HCT116 (cell line): ENCODE measurements at regions not wholly inside any gene's neighbourhood (a gene's known extent, or its start where the extent isn't known, plus 50 kb on each side); places are given as distances from the start of the nearest gene placed in this dataset.

Experiments
- ATAC-seq: fragments of 200-7000 bp; cut with Tn5 transposase; 2 replicates; pipeline ENCODE4 v1.9.1; 2020; ENCODE audit warnings: mild to moderate bottlenecking, moderate library complexity
- BruUV-seq: library from RNA; stranded (reverse); fragments of 400-500 nt; replicated peaks from 2 replicates; lab custom pipeline; 2021; lab: Mats Ljungman, UMichigan
- CTCF ChIA-PET: fragments of 300-600 bp; sonication (Branson Sonifier 250); formaldehyde crosslinking; loops from one replicate; lab custom pipeline; 2021; ENCODE audit warnings: antibody characterized with exemption; lab: Charles Lee
- POLR2A ChIA-PET: fragments of 300-600, 350-600 bp; sonication (Branson Sonifier 250); formaldehyde crosslinking; loops from one replicate; lab custom pipeline; 2021; ENCODE audit warnings: antibody characterized with exemption; lab: Charles Lee
- RAD21 ChIA-PET, 2 experiments: fragments of 300-600 bp; sonication (Branson Sonifier 250); formaldehyde crosslinking; loops; one replicate each; lab custom pipeline; 2023; ENCODE audit warnings: low total read pairs in 2 of 2; ENCODE audit not compliant: uncharacterized antibody in 2 of 2, unreplicated experiment in 2 of 2, low non-redundant PET in 1 of 2; lab: Charles Lee
- DNase-seq: peaks from one replicate; pipeline ENCODE4 v3.0.0-alpha.2; 2010; ENCODE audit warnings: low read depth, low spot score
- H2AFZ ChIP-seq: fragments of 200-600 bp; shearing (Covaris generic), sonication (generic); 2 replicates; pipeline ENCODE4 v1.6.1; 2017; ENCODE audit warnings: low read depth, mixed run types, mixed read lengths, antibody characterized with exemption, low read length; ENCODE audit not compliant: poor library complexity, severe bottlenecking
- H3K27ac ChIP-seq: 2 replicates; pipeline ENCODE4 v1.5.1; 2012; ENCODE audit warnings: low read depth, low read length
- H3K27me3 ChIP-seq: fragments of 200-600 bp; sonication (generic); 2 replicates; pipeline ENCODE4 v1.6.1; 2016; ENCODE audit warnings: mixed run types, low read length, mixed read lengths; ENCODE audit not compliant: insufficient read depth
- H3K36me3 ChIP-seq, 2 experiments: fragments of 200-500 bp in 1 of 2; fragments of 200-600 bp in 1 of 2; sonication (Bioruptor generic) in 1 of 2; sonication (generic) in 1 of 2; 2 replicates each; pipeline versions ENCODE4 v1.5.1 to v1.6.1; 2014 to 2016; ENCODE audit warnings: low read length in 2 of 2, inconsistent platforms in 1 of 2, mixed read lengths in 1 of 2, mixed run types in 1 of 2; ENCODE audit not compliant: insufficient read depth in 2 of 2, control insufficient read depth in 1 of 2
- H3K4me1 ChIP-seq, 2 experiments: fragments of 200-600 bp in 1 of 2; sonication (generic) in 1 of 2; 2 replicates each; pipeline versions ENCODE4 v1.5.1 to v1.6.1; 2012 to 2017; ENCODE audit warnings: low read length in 2 of 2, inconsistent platforms in 1 of 2, mild to moderate bottlenecking in 1 of 2, mixed read lengths in 1 of 2, mixed run types in 1 of 2, moderate library complexity in 1 of 2; ENCODE audit not compliant: insufficient read depth in 2 of 2, control insufficient read depth in 1 of 2
- H3K4me2 ChIP-seq: fragments of 200-600 bp; sonication (generic); 2 replicates; pipeline ENCODE4 v1.6.1; 2017; ENCODE audit warnings: mixed run types, low read length, mixed read lengths
- H3K4me3 ChIP-seq, 2 experiments: fragments of 200-600 bp in 1 of 2; sonication (generic) in 1 of 2; replicated peaks in 1 of 2; 2 replicates each; pipeline ENCODE4 v1.5.1; 2011 to 2016; ENCODE audit warnings: low read length in 2 of 2, control low read depth in 1 of 2, low read depth in 1 of 2, mild to moderate bottlenecking in 1 of 2, mixed read lengths in 1 of 2, mixed run types in 1 of 2
- H3K79me2 ChIP-seq: fragments of 200-600 bp; sonication (generic); 2 replicates; pipeline ENCODE4 v1.6.1; 2017; ENCODE audit warnings: mild to moderate bottlenecking, mixed run types, low read length, moderate library complexity, mixed read lengths; ENCODE audit not compliant: insufficient read depth
- H3K9ac ChIP-seq: fragments of 200-600 bp; sonication (generic); 2 replicates; pipeline ENCODE4 v1.6.1; 2016; ENCODE audit warnings: low read length, mixed read lengths
- H3K9me2 ChIP-seq: fragments of 200-600 bp; sonication (generic), shearing (Covaris generic); 2 replicates; pipeline ENCODE4 v1.6.1; 2017; ENCODE audit warnings: mixed run types, mild to moderate bottlenecking, moderate library complexity; ENCODE audit not compliant: insufficient read depth
- H3K9me3 ChIP-seq, 2 experiments: fragments of 200-500 bp in 1 of 2; fragments of 200-600 bp in 1 of 2; sonication (Bioruptor generic) in 1 of 2; sonication (generic) in 1 of 2; 2 replicates each; pipeline ENCODE4 v1.6.1; 2014 to 2017; ENCODE audit warnings: low read length in 2 of 2, mixed read lengths in 2 of 2, inconsistent platforms in 1 of 2, low read depth in 1 of 2, mild to moderate bottlenecking in 1 of 2, mixed run types in 1 of 2, moderate library complexity in 1 of 2; ENCODE audit not compliant: control insufficient read depth in 1 of 2, insufficient read depth in 1 of 2
- H4K20me1 ChIP-seq: fragments of 200-600 bp; sonication (generic), shearing (Covaris generic); 2 replicates; pipeline ENCODE4 v1.6.1; 2017; ENCODE audit warnings: mixed run types, mild to moderate bottlenecking, moderate library complexity; ENCODE audit not compliant: insufficient read depth
- EGR1 ChIP-seq: IDR thresholded peaks from 2 replicates; pipeline ENCODE4 v1.6.1; 2012; ENCODE audit warnings: low read depth
- EZH2phosphoT487 ChIP-seq: fragments of 200-600 bp; IDR thresholded peaks from 2 replicates; pipeline ENCODE4 v1.6.1; 2018; ENCODE audit warnings: antibody characterized with exemption, borderline replicate concordance
- RAD21 ChIP-seq: IDR thresholded peaks from 2 replicates; pipeline ENCODE4 v1.6.1; 2012; ENCODE audit warnings: low read depth, mild to moderate bottlenecking
- SP1 ChIP-seq: IDR thresholded peaks from 2 replicates; pipeline ENCODE4 v1.6.1; 2012; ENCODE audit warnings: low read depth
- YY1 ChIP-seq: IDR thresholded peaks from 2 replicates; pipeline ENCODE4 v1.6.1; 2011; ENCODE audit warnings: low read length, low read depth, moderate library complexity, mild to moderate bottlenecking; ENCODE audit not compliant: insufficient replicate concordance; ENCODE audit errors: extremely low read depth
- intact Hi-C: fragments of 100-400 bp; cut with micrococcal nuclease; formaldehyde crosslinking; loops from 2 replicates; pipeline ENCODE4 v1.10.0; 2022
- TF ChIP-seq, protein P1 (sequence below), 3 experiments: fragments of 200-600 bp in 1 of 3; sonication (generic) in 1 of 3; IDR thresholded peaks in 2 of 3; conservative IDR thresholded peaks in 1 of 3; 2 replicates each; pipeline ENCODE4 v1.5.1; 2012 to 2017; ENCODE audit warnings: low read depth in 2 of 3, low read length in 2 of 3, antibody characterized with exemption in 1 of 3, borderline replicate concordance in 1 of 3, control low read depth in 1 of 3, mild to moderate bottlenecking in 1 of 3, mixed read lengths in 1 of 3, mixed run types in 1 of 3, moderate library complexity in 1 of 3; ENCODE audit not compliant: insufficient read depth in 1 of 3
- TF ChIP-seq, protein P2 (sequence below): IDR thresholded peaks from 2 replicates; pipeline ENCODE4 v1.6.1; 2012
- TF ChIP-seq, protein P3 (sequence below): IDR thresholded peaks from 2 replicates; pipeline ENCODE4 v1.6.1; 2011; ENCODE audit warnings: mild to moderate bottlenecking, low read length, moderate library complexity; ENCODE audit not compliant: insufficient replicate concordance; ENCODE audit errors: extremely low read depth
- TF ChIP-seq, protein P4 (sequence below): IDR thresholded peaks from 2 replicates; pipeline ENCODE4 v1.6.1; 2012; ENCODE audit warnings: low read depth

DNA sequence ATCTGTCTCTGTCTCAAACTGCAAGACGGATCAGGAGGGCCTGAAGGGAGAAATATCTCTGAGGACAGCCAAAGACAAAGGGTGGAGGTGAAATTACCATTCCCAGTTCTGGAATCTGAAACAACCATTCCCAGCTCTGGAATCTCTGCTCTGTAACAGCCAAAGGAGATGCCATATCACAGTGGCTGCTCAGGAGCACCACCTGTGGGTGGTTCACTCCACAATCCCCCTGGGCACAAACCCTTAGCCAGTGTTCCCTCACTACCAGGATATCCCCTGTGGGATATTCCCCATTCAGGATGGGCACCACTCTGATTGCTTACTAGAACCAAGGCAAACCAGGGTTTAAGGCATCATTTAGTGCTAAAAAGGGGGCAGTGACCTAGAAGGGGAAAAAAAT lies 199.0 kb downstream of the HTR7 start:
- H3K4me3 ChIP-seq, result no peak overlapping the region
- intact Hi-C loops, result no loop called here
- peak; percentile 16; the same call in 1 of the 2 replicates for TF ChIP-seq RAD21
- TF ChIP-seq, protein P1, sequence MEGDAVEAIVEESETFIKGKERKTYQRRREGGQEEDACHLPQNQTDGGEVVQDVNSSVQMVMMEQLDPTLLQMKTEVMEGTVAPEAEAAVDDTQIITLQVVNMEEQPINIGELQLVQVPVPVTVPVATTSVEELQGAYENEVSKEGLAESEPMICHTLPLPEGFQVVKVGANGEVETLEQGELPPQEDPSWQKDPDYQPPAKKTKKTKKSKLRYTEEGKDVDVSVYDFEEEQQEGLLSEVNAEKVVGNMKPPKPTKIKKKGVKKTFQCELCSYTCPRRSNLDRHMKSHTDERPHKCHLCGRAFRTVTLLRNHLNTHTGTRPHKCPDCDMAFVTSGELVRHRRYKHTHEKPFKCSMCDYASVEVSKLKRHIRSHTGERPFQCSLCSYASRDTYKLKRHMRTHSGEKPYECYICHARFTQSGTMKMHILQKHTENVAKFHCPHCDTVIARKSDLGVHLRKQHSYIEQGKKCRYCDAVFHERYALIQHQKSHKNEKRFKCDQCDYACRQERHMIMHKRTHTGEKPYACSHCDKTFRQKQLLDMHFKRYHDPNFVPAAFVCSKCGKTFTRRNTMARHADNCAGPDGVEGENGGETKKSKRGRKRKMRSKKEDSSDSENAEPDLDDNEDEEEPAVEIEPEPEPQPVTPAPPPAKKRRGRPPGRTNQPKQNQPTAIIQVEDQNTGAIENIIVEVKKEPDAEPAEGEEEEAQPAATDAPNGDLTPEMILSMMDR (IDR thresholded peaks at IDR 0.05 in 2 of 3, conservative IDR thresholded peaks at IDR 0.05 in 1 of 3; ENCODE audit: borderline replicate concordance in 1 of 3, insufficient read depth in 1 of 3, low read depth in 2 of 3, low read length in 2 of 3), result peak; percentile 12 to 44 (median 38); a peak in 4 of 6 replicates
- no peak for TF ChIP-seq EZH2phosphoT487
- TF ChIP-seq, protein P2, sequence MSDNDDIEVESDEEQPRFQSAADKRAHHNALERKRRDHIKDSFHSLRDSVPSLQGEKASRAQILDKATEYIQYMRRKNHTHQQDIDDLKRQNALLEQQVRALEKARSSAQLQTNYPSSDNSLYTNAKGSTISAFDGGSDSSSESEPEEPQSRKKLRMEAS, result no peak
- ChIA-PET RAD21 (interaction anchor here in 1 of 2 experiments (0.7 kb wide), 1 partner anchor 433 kb away, joined by 3 read pairs; no protein-coding TSS in a partner anchor), POLR2A (no interaction called here), CTCF (interaction anchor here (1.2 to 1.6 kb wide), 2 partner anchors 9 to 17 kb away, joined by 5 read pairs; no protein-coding TSS in a partner anchor)
- no peaks in the 10 kb centered on the region for H3K9me3 ChIP-seq
- BruUV-seq, result no TSS peak
- no peaks in the 10 kb centered on the region for H3K79me2 ChIP-seq
- no peaks in the 10 kb centered on the region for H4K20me1 ChIP-seq
- peak overlapping the region; percentile 47 for H2AFZ ChIP-seq
- peak; percentile 78 for ATAC-seq
- DNase-seq, result peak; percentile 3
- H3K27ac ChIP-seq, result no peak overlapping the region
- no peaks in the 10 kb centered on the region for H3K4me1 ChIP-seq
- no peak overlapping the region for H3K4me2 ChIP-seq
- H3K27me3 ChIP-seq, result no peaks in the 10 kb centered on the region
- H3K36me3 ChIP-seq, result no peaks in the 10 kb centered on the region
- no peak overlapping the region for H3K9ac ChIP-seq
- no peaks in the 10 kb centered on the region for H3K9me2 ChIP-seq

GRCh38 chr10:90665905-90666662 lies 191.8 kb downstream of the HTR7 start:
- ChIA-PET CTCF (no interaction called here), POLR2A (no interaction called here), RAD21 (no interaction called here)
- no peaks in the 10 kb centered on the region for H3K9me2 ChIP-seq
- H3K4me2 ChIP-seq, result no peak overlapping the region
- no peaks in the 10 kb centered on the region for H3K79me2 ChIP-seq
- no peaks in the 10 kb centered on the region for H3K4me1 ChIP-seq
- H3K9ac ChIP-seq, result no peak overlapping the region
- intact Hi-C loops, result loop anchor here (10.0 kb wide), 1 partner anchor 199 kb away; no protein-coding TSS in a partner anchor
- no peaks in the 10 kb centered on the region for H3K27me3 ChIP-seq
- H3K27ac ChIP-seq, result no peak overlapping the region
- no peaks in the 10 kb centered on the region for H4K20me1 ChIP-seq
- no peak for DNase-seq
- ATAC-seq, result no peak
- no peak overlapping the region for H3K4me3 ChIP-seq
- BruUV-seq, result no TSS peak
- no peaks in the 10 kb centered on the region for H3K9me3 ChIP-seq
- H2AFZ ChIP-seq, result no peak overlapping the region
- H3K36me3 ChIP-seq, result no peaks in the 10 kb centered on the region
- TF ChIP-seq YY1, result no peak
- TF ChIP-seq, protein P3, sequence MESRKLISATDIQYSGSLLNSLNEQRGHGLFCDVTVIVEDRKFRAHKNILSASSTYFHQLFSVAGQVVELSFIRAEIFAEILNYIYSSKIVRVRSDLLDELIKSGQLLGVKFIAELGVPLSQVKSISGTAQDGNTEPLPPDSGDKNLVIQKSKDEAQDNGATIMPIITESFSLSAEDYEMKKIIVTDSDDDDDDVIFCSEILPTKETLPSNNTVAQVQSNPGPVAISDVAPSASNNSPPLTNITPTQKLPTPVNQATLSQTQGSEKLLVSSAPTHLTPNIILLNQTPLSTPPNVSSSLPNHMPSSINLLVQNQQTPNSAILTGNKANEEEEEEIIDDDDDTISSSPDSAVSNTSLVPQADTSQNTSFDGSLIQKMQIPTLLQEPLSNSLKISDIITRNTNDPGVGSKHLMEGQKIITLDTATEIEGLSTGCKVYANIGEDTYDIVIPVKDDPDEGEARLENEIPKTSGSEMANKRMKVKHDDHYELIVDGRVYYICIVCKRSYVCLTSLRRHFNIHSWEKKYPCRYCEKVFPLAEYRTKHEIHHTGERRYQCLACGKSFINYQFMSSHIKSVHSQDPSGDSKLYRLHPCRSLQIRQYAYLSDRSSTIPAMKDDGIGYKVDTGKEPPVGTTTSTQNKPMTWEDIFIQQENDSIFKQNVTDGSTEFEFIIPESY, result no peak
- TF ChIP-seq, protein P4, sequence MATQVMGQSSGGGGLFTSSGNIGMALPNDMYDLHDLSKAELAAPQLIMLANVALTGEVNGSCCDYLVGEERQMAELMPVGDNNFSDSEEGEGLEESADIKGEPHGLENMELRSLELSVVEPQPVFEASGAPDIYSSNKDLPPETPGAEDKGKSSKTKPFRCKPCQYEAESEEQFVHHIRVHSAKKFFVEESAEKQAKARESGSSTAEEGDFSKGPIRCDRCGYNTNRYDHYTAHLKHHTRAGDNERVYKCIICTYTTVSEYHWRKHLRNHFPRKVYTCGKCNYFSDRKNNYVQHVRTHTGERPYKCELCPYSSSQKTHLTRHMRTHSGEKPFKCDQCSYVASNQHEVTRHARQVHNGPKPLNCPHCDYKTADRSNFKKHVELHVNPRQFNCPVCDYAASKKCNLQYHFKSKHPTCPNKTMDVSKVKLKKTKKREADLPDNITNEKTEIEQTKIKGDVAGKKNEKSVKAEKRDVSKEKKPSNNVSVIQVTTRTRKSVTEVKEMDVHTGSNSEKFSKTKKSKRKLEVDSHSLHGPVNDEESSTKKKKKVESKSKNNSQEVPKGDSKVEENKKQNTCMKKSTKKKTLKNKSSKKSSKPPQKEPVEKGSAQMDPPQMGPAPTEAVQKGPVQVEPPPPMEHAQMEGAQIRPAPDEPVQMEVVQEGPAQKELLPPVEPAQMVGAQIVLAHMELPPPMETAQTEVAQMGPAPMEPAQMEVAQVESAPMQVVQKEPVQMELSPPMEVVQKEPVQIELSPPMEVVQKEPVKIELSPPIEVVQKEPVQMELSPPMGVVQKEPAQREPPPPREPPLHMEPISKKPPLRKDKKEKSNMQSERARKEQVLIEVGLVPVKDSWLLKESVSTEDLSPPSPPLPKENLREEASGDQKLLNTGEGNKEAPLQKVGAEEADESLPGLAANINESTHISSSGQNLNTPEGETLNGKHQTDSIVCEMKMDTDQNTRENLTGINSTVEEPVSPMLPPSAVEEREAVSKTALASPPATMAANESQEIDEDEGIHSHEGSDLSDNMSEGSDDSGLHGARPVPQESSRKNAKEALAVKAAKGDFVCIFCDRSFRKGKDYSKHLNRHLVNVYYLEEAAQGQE, result no peak
- TF ChIP-seq SP1, result no peak
- no peak for TF ChIP-seq EGR1
